Progenitor cell of endocrine pancreas (in vitro differentiated cells): ENCODE measurements at regions not wholly inside any gene's neighbourhood (a gene's known extent, or its start where the extent isn't known, plus 50 kb on each side); places are given as distances from the start of the nearest gene placed in this dataset.

Experiments used
- DNase-seq: peaks from one replicate; pipeline ENCODE4 v3.0.0; 2021; ENCODE audit warnings: low spot score; ENCODE audit not compliant: unreplicated experiment
- H3K27ac Mint-ChIP-seq: 2 replicates; pipeline ENCODE4 v1.8.0; 2021; ENCODE audit warnings: mild to moderate bottlenecking, moderate library complexity, mixed read lengths
- H3K27me3 Mint-ChIP-seq: 2 replicates; pipeline ENCODE4 v1.8.0; 2021; ENCODE audit warnings: mixed read lengths
- H3K36me3 Mint-ChIP-seq: 2 replicates; pipeline ENCODE4 v1.8.0; 2022; ENCODE audit warnings: mixed read lengths; ENCODE audit not compliant: insufficient read depth
- H3K4me1 Mint-ChIP-seq: 2 replicates; pipeline ENCODE4 v1.8.0; 2021; ENCODE audit warnings: low read depth, mixed read lengths
- H3K4me3 Mint-ChIP-seq: 2 replicates; pipeline ENCODE4 v1.8.0; 2021; ENCODE audit warnings: low read depth, mild to moderate bottlenecking, moderate library complexity, mixed read lengths
- H3K9me3 Mint-ChIP-seq: 2 replicates; pipeline ENCODE4 v1.8.0; 2021; ENCODE audit warnings: low read depth, mixed read lengths
- CTCF ChIP-seq: fragments of 200-600 bp; sonication (generic); IDR thresholded peaks from one replicate; pipeline ENCODE4 v1.5.0; 2021; ENCODE audit warnings: antibody characterized with exemption, mild to moderate bottlenecking; ENCODE audit not compliant: unreplicated experiment

GRCh38 chr2:111236025-111236424 is 115.3 kb downstream of the BCL2L11 start:
- DNase-seq = no peak
- H3K9me3 Mint-ChIP-seq = peaks cover 12% of the 10 kb centered on the region
- H3K27me3 Mint-ChIP-seq = peaks cover 2% of the 10 kb centered on the region
- no peak overlapping the region for H3K27ac Mint-ChIP-seq
- H3K4me3 Mint-ChIP-seq = no peak overlapping the region
- no peaks in the 10 kb centered on the region for H3K4me1 Mint-ChIP-seq
- no peak for TF ChIP-seq CTCF
- peaks cover 3% of the 10 kb centered on the region for H3K36me3 Mint-ChIP-seq

GRCh38 chr2:111238296-111238695 is 117.6 kb downstream of the BCL2L11 start:
- Mint-ChIP-seq H3K9me3 (no peaks in the 10 kb centered on the region), H3K4me3 (no peak overlapping the region), H3K36me3 (no peaks in the 10 kb centered on the region)

GRCh38 chr2:111239107-111239506 is 118.4 kb downstream of the BCL2L11 start:
- Mint-ChIP-seq H3K27ac (no peak overlapping the region), H3K4me3 (no peak overlapping the region), H3K36me3 (no peaks in the 10 kb centered on the region)

More at GRCh38 chr2:111238296-111238695, 117.6 kb downstream of the BCL2L11 start:
- H3K27ac Mint-ChIP-seq = no peak overlapping the region
- peaks cover 2% of the 10 kb centered on the region for H3K27me3 Mint-ChIP-seq
- TF ChIP-seq CTCF = no peak
- no peaks in the 10 kb centered on the region for H3K4me1 Mint-ChIP-seq
- DNase-seq = no peak

GRCh38 chr2:111239581-111240249 is 119.0 kb downstream of the BCL2L11 start:
- DNase-seq = no peak
- Mint-ChIP-seq H3K4me1 (no peaks in the 10 kb centered on the region), H3K27ac (no peak overlapping the region), H3K4me3 (no peak overlapping the region), H3K27me3 (peaks cover 2% of the 10 kb centered on the region), H3K36me3 (no peaks in the 10 kb centered on the region), H3K9me3 (no peaks in the 10 kb centered on the region)
- no peak for TF ChIP-seq CTCF

More at GRCh38 chr2:111239107-111239506, 118.4 kb downstream of the BCL2L11 start:
- DNase-seq = no peak
- Mint-ChIP-seq H3K4me1 (no peaks in the 10 kb centered on the region), H3K9me3 (no peaks in the 10 kb centered on the region), H3K27me3 (peaks cover 2% of the 10 kb centered on the region)
- no peak for TF ChIP-seq CTCF

GRCh38 chr2:111243295-111243694 is 122.6 kb downstream of the BCL2L11 start:
- no peak for DNase-seq
- no peak for TF ChIP-seq CTCF
- Mint-ChIP-seq H3K9me3 (no peaks in the 10 kb centered on the region), H3K27ac (no peak overlapping the region), H3K27me3 (no peaks in the 10 kb centered on the region), H3K36me3 (no peaks in the 10 kb centered on the region), H3K4me3 (no peak overlapping the region), H3K4me1 (no peaks in the 10 kb centered on the region)
